HG02884 (cell line): ENCODE measurements at regions not wholly inside any gene's neighbourhood (a gene's known extent, or its start where the extent isn't known, plus 50 kb on each side); places are given as distances from the start of the nearest gene placed in this dataset.
A peak's percentile ranks its signal among the peaks of the same experiment; 100 is the strongest.
"Not testable (repeated sequence)": the region's sequence is repeated elsewhere in the genome, so short reads cannot be mapped to it uniquely, and the experiment has no call there.

Experiments used
- ATAC-seq: cut with Tn5 transposase; IDR thresholded peaks from one replicate; pipeline ENCODE4 v1.9.1; 2021; ENCODE audit warnings: mild to moderate bottlenecking, moderate library complexity; ENCODE audit not compliant: unreplicated experiment

DNA sequence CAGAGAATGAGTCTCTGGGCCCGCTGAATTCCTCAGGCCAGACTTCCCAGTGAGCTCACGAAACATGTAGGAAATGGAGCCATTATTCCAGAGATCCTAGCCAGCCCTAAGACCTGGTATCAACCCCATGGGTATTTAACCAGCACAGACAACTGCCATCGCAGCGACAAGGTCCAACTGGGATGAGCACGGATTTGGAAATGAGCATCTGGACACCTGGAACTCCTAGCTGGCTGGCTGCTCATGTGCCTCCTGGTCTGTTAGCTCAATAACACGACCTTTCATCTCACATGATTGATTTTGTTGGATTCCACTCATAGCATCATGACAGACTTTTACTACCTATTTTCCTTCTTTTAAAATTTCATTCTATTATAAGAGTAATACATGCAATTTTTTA is 51.0 kb downstream of the POU3F3 start:
- ATAC-seq = no peak

DNA sequence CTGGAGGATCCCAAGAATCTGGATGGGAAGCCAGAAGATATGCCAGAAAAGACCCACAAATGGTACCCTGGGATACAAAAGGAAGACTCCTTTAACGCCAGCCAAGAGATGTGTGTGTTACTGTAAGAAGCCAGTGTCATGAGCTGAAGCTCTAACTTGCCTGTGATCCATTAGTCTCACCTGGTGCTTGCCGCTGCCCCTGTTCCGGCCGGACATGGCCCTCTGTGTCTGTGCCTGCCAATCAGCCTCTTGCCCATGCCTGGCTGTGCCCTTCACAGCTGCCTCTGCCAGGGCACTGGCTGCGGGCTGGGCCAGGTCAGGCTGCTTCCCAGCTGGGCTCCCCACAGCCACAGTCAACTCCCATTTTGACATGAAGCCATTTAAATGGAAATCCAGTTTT is 55.4 kb downstream of the POU3F3 start:
- no peak for ATAC-seq

DNA sequence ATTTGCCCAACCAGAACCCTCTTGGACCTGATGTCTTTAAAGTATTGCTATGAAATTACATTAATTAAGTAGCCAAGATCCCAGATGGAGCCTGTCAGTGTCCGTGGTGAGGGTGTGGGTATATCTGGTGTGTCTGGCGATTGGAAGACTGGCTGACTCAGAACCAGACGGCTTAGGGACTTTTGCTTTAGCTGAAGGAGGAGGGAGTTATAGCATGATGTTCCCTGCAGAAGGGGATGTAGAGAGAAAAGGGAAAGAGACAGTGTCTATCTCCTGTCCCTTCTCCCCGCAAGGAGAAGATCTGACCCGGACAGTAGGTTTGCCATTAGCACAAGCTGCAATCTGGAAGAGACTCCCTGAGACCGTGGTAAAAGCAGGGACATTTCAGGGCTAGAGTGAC is 60.6 kb downstream of the POU3F3 start:
- peak; percentile 76 for ATAC-seq

GRCh38 chr2:104915107-104915793 is 61.3 kb downstream of the POU3F3 start:
- ATAC-seq = no peak

GRCh38 chr2:104919127-104919526 is 65.2 kb downstream of the POU3F3 start:
- no peak for ATAC-seq

- ATAC-seq = peak; percentile 91
Observed at GRCh38 chr2:104923665-104924064, 69.8 kb downstream of the POU3F3 start.

DNA sequence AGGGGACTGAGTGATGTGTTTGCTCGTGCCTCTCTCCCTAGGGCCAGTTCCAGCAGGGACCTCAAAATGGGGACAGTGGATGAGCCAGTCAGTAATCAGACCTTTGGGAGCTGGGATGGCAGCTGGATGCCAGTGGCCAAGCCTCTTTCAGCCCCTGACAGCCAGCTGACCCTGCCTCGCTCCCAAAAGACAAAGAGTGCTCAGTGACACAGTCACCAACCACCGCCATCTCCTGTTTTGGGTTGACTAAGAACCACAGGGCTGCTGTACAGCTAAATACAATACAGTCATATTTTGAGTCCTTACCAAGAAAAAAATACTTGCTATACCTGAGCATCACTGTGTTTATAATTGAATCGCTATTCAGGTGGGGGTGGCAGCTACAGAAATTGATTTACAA is 75.7 kb downstream of the POU3F3 start:
- ATAC-seq = no peak

GRCh38 chr2:104930732-104931131 is 76.8 kb downstream of the POU3F3 start:
- ATAC-seq = no peak

DNA sequence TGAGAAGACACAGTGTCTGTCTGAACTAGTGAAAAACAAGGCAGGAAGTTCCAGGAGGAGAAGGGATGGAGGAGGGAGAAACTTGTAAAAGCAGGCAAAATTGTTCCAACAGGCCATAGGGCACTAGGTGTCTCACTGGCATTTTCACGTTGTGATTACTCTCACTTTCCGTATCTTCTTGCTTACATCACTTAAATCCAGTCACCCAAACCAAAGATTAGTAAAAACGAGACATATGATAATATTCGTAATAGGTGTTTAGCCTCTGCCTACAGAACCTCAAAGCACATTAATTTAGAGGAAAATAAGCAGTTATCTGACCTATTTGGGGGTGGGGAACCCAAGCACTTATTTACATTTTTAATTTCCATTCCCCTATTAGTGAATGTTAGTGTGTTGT is 78.3 kb downstream of the POU3F3 start:
- ATAC-seq = peak; percentile 90

DNA sequence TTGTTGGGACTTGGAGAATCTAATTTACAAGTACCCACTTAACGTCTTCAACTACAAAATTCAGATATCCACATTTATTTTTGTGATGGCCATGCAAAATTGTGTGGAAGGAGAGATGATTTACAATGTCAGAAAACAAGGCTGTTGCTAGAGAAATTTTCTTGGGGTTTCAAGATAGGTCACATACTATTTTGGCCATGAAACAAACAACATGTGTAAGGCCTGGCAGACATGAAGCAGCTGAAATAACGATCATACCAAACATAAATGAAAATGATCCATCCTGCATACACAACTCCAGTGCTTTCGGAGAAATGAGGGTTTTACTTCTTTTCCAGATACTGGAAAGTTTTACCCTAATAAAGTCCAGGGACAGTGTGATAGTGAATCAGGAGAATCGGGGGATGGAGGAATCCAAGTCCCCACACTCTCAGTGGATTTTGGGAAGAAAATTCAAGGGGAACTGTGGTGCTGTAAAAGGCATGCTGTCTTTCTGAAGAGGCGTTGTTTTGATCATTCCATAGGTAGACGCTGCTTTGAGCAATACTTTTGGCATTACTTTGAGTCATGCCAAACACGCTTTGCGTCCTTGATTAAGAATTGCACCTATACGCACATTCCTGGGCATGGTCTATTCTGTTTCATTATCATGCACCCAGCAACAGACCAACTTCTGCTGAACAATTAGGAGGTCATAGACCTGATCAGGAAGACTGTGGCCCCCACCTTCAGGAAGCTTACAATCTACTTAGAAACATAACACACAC is 79.4 kb downstream of the POU3F3 start:
- ATAC-seq = no peak

DNA sequence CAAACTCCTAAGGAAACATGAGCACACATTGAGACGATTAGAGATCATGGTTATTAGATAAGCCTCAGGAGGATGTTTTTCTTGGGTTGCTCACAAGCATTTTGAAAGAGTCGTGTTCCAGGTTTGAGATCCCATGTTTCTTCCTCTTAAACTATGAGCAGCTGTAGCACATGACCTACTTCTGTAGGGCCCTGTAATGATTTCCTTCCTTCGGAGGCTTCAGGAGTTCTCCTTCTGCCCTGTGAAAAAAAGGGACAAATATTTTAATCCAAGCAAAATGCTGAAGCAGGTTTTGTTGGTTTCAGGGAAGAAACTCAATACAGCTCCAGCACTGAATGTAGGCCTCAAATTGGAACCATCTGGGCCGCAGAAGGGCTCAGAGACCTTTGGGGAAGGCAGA is 82.6 kb downstream of the POU3F3 start:
- ATAC-seq = no peak

GRCh38 chr2:104938231-104938941 is 84.5 kb downstream of the POU3F3 start:
- peak; percentile 98 for ATAC-seq

DNA sequence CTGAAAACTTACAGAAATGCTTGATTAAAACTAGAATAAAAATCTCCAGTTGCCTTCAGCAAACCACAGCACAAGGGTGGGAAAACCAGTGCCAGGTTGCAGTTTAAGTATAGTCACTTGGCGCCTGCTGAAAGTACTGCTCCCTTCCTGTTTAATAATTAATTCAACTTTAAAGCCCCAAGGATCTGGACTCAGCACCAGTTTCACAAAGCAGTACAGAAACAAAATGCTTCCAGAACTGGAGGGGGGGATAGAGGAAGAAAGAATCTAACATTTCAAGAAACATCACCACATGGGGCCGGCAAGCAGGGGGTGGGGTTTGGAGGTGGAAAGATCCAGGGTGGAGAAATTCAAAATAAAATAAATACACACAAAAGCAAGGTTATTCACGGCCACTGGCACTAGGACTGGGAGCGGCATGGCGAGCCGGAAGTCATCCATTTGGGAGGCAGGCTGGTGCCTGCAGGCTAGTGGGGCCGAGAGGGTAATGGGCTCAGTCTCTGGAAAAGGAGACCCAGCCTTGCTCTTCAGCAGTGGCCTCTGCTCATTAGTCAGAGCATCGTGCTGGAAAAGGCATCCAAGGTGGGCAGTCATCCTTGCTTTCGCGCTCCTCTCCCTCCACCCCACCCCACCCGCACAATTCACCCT is 85.8 kb downstream of the POU3F3 start:
- no peak for ATAC-seq

DNA sequence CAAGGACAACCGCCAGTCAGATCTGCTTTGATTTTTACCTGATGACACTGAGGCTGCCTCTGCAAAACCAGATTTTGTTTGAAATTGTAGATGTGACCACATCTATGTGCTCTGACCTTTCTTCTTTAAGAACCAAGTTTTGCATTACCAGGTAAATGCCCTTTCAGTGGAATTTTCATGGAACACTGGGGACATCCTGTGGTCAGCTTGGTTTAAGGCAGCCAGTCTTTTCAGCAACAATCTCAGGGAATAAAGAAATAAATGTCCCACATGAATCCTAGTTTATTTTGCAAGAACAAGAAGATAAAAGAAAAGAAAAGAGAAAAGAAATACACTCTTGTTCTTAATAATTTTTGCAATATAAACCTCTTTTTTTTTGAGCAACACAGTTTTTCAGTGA is 90.6 kb downstream of the POU3F3 start:
- no peak for ATAC-seq

GRCh38 chr2:104945121-104945520 is 91.2 kb downstream of the POU3F3 start:
- no peak for ATAC-seq

GRCh38 chr2:104945866-104946265 is 92.0 kb downstream of the POU3F3 start:
- no peak for ATAC-seq

DNA sequence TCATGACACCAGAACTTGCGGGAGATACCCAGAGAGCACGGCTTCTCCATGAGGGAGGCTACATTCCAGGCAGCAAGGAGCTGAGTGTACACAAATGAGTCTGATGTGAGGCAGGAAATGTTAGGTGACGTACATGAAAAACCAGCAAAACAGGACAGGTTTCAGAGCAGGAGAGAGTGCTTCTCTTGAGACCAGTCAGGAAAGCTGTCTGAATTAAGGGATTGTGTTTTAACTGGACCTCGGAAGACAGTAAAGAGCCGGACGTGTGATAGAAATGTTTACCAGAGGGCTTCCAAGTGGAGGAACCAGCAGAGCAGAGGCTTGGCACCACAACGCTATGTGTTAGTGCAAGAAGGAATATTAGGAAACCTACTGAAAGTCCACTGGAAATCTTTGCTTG is 90.4 kb upstream of the MRPS9 start:
- ATAC-seq = not testable (repeated sequence)

DNA sequence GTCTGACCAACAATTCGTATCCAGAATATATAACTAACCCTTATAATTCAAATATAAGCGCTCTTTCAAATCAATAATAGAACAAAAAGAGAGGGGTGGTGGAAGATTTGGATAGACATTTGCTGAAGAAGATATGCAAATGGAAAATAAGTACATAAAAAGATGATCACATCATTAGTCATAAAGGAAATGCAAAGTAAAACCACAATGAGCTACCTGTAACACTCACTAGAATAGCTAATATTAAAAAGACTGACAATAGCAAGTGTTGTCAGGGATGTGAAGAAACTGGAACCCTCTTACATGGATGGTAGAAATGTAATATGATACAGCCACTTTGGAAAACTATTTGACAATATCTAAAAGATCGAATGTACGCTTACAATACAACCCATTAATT is 84.9 kb upstream of the MRPS9 start:
- ATAC-seq = no peak

GRCh38 chr2:104965900-104966299 is 72.0 kb upstream of the MRPS9 start:
- ATAC-seq = no peak

- no peak for ATAC-seq
Observed at GRCh38 chr2:104969564-104969963, 68.3 kb upstream of the MRPS9 start.

DNA sequence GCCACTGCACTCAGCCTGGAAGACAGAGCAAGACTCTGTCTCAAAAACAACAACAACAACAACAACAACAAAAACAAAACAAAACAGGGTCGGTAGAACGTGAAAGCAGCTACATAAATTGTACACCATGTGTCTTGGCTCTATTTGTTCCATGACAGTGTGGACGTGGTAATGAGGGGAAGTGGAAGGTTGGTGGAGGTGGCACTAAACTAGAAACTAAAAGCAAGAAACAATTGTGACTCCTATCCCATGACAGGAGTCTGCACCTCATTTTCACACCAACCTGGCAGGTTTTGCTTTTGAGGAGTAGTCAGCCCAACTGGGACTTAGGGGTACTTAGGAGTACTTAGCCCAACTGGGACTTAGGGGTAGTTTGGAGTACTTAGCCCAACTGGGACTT is 62.5 kb upstream of the MRPS9 start:
- no peak for ATAC-seq
